CD14-positive monocyte (primary cell): ENCODE measurements at regions not wholly inside any gene's neighbourhood (a gene's known extent, or its start where the extent isn't known, plus 50 kb on each side); places are given as distances from the start of the nearest gene placed in this dataset.

ENCODE experiments used
- DNase-seq, 3 donors: peaks; one replicate each; pipeline ENCODE4 v3.0.0-alpha.2; 2011 to 2022
- H2AFZ ChIP-seq: 2 replicates; pipeline ENCODE4 v1.6.0; 2012; ENCODE audit warnings: mild to moderate bottlenecking, low read depth, low read length, inconsistent platforms; ENCODE audit not compliant: insufficient read depth, poor library complexity, severe bottlenecking
- H3K27ac ChIP-seq, 2 donors: 1 replicate in 1 of 2; 2 replicates in 1 of 2; pipeline ENCODE4 v1.5.1; 2012 to 2013; ENCODE audit warnings: low read length in 2 of 2, control low read depth in 1 of 2, inconsistent platforms in 1 of 2, low read depth in 1 of 2, mild to moderate bottlenecking in 1 of 2
- H3K27me3 ChIP-seq, 2 donors: one replicate each; pipeline versions ENCODE4 v1.6.0 to v1.6.1; 2011 to 2013; ENCODE audit warnings: low read length in 2 of 2; ENCODE audit not compliant: control insufficient read depth in 2 of 2, insufficient read depth in 2 of 2
- H3K36me3 ChIP-seq, 2 donors: replicated peaks in 1 of 2; 1 replicate in 1 of 2; 2 replicates in 1 of 2; pipeline versions ENCODE4 v1.5.1 to v1.6.1; 2012 to 2013; ENCODE audit warnings: low read length in 2 of 2, control low read depth in 1 of 2, inconsistent platforms in 1 of 2, mild to moderate bottlenecking in 1 of 2; ENCODE audit not compliant: insufficient read depth in 2 of 2, control insufficient read depth in 1 of 2
- H3K4me1 ChIP-seq, 2 donors: 1 replicate in 1 of 2; 2 replicates in 1 of 2; pipeline versions ENCODE4 v1.5.1 to v1.6.1; 2012 to 2013; ENCODE audit warnings: low read length in 2 of 2, control low read depth in 1 of 2, inconsistent platforms in 1 of 2, mild to moderate bottlenecking in 1 of 2, moderate library complexity in 1 of 2; ENCODE audit not compliant: insufficient read depth in 2 of 2, control insufficient read depth in 1 of 2
- H3K4me2 ChIP-seq: replicated peaks from 2 replicates; pipeline ENCODE3; 2012; ENCODE audit warnings: low read length, moderate library complexity, mild to moderate bottlenecking; ENCODE audit not compliant: poor library complexity, severe bottlenecking; ENCODE audit errors: extremely low read depth
- H3K4me3 ChIP-seq, 3 experiments: fragments of 200-600 bp in 1 of 3; sonication (generic) in 1 of 3; replicated peaks in 1 of 3; 1 replicate in 2 of 3; 2 replicates in 1 of 3; pipeline ENCODE4 v1.5.1; 2011 to 2013; ENCODE audit warnings: low read length in 3 of 3, mild to moderate bottlenecking in 3 of 3, control low read depth in 2 of 3, low read depth in 2 of 3, inconsistent platforms in 1 of 3, moderate library complexity in 1 of 3
- H3K79me2 ChIP-seq: 2 replicates; pipeline ENCODE4 v1.6.0; 2012; ENCODE audit warnings: mild to moderate bottlenecking, control low read depth, inconsistent platforms, low read length, moderate library complexity; ENCODE audit not compliant: insufficient read depth
- H3K9ac ChIP-seq: 2 replicates; pipeline ENCODE4 v1.6.0; 2017; ENCODE audit warnings: low read length, mild to moderate bottlenecking; ENCODE audit not compliant: insufficient read depth, poor library complexity, severe bottlenecking
- H3K9me3 ChIP-seq, 2 donors: replicated peaks in 1 of 2; 1 replicate in 1 of 2; 2 replicates in 1 of 2; pipeline versions ENCODE4 v1.5.1 to v1.6.1; 2012 to 2013; ENCODE audit warnings: low read length in 2 of 2, control low read depth in 1 of 2; ENCODE audit not compliant: control insufficient read depth in 1 of 2, insufficient read depth in 1 of 2
- H4K20me1 ChIP-seq: 2 replicates; pipeline ENCODE4 v1.6.0; 2012; ENCODE audit warnings: mild to moderate bottlenecking, low read length, control low read depth, moderate library complexity; ENCODE audit not compliant: insufficient read depth
- H3K27ac Mint-ChIP-seq, 7 donors: one replicate each; pipeline ENCODE4 v1.8.0; 2020; ENCODE audit warnings: mild to moderate bottlenecking in 7 of 7, mixed read lengths in 7 of 7, moderate library complexity in 6 of 7, inconsistent platforms in 2 of 7
- H3K27me3 Mint-ChIP-seq, 3 donors: one replicate each; pipeline ENCODE4 v1.8.0; 2021 to 2022; ENCODE audit warnings: low read depth in 3 of 3, mild to moderate bottlenecking in 3 of 3, mixed read lengths in 3 of 3, moderate library complexity in 3 of 3, inconsistent platforms in 1 of 3
- H3K36me3 Mint-ChIP-seq, 2 donors: one replicate each; pipeline ENCODE4 v1.8.0; 2020; ENCODE audit warnings: mixed read lengths in 2 of 2, inconsistent platforms in 1 of 2, mild to moderate bottlenecking in 1 of 2
- H3K4me1 Mint-ChIP-seq: one replicate; pipeline ENCODE4 v1.8.0; 2020; ENCODE audit warnings: mild to moderate bottlenecking, mixed read lengths
- H3K4me3 Mint-ChIP-seq, 2 donors: one replicate each; pipeline ENCODE4 v1.8.0; 2020; ENCODE audit warnings: mild to moderate bottlenecking in 2 of 2, mixed read lengths in 2 of 2, moderate library complexity in 1 of 2
- H3K9me3 Mint-ChIP-seq, 7 donors: one replicate each; pipeline ENCODE4 v1.8.0; 2020 to 2022; ENCODE audit warnings: mixed read lengths in 7 of 7, mild to moderate bottlenecking in 6 of 7, moderate library complexity in 6 of 7, inconsistent platforms in 2 of 7
- WGBS: methylation state at CpG from one replicate; pipeline ENCODE4 v1.1.5; 2013; ENCODE audit warnings: missing lambda C conversion rate; ENCODE audit not compliant: insufficient coverage; 5-methylcytosine and 5-hydroxymethylcytosine counted together
- intact Hi-C, 2 donors: fragments of 100-400 bp; cut with micrococcal nuclease; formaldehyde crosslinking; loops; one replicate each; pipeline versions ENCODE4 v1.15.0 to v1.15.1; 2023
- TF ChIP-seq, protein P1 (sequence below): fragments of 200-600 bp; IDR thresholded peaks from one replicate; pipeline ENCODE4 v1.8.0; 2022; ENCODE audit warnings: antibody characterized with exemption, mild to moderate bottlenecking

DNA sequence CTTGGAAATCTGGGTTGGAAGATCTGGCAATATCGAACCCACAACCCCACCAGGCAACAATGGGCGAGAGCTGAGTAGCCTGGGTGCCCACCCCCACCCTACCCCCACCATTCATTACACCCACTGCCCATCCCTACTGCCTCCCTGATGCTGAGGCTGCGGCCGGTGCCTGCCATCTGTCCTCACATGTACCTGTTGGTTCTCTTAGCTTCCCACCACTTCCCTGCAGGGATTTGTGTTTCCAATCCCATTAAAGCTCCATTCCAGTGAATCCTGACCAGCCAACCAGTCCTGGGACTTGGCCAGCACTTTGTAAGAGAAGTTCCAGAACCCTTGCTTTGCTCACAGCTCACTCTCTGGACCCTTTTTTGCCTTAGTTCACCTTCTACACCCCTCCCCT lies 163.0 kb upstream of the SH3BP4 start:
- Mint-ChIP-seq H3K27ac (no peak overlapping the region), H3K36me3 (no peaks in the 10 kb centered on the region), H3K4me1 (no peaks in the 10 kb centered on the region), H3K4me3 (no peak overlapping the region), H3K27me3 (peaks cover 2 to 5% (median 3%) of the 10 kb centered on the region in 3 donors), H3K9me3 (peaks cover 6 to 14% (median 10%) of the 10 kb centered on the region in 7 donors)
- WGBS = 79% methylated on average over 4 of the region's 4 CpGs
- H3K36me3 ChIP-seq = no peaks in the 10 kb centered on the region
- H4K20me1 ChIP-seq = no peaks in the 10 kb centered on the region
- peaks cover 0 to 10% of the 10 kb centered on the region in 2 donors for H3K9me3 ChIP-seq
- H3K4me2 ChIP-seq = no peak overlapping the region
- TF ChIP-seq, protein P1, sequence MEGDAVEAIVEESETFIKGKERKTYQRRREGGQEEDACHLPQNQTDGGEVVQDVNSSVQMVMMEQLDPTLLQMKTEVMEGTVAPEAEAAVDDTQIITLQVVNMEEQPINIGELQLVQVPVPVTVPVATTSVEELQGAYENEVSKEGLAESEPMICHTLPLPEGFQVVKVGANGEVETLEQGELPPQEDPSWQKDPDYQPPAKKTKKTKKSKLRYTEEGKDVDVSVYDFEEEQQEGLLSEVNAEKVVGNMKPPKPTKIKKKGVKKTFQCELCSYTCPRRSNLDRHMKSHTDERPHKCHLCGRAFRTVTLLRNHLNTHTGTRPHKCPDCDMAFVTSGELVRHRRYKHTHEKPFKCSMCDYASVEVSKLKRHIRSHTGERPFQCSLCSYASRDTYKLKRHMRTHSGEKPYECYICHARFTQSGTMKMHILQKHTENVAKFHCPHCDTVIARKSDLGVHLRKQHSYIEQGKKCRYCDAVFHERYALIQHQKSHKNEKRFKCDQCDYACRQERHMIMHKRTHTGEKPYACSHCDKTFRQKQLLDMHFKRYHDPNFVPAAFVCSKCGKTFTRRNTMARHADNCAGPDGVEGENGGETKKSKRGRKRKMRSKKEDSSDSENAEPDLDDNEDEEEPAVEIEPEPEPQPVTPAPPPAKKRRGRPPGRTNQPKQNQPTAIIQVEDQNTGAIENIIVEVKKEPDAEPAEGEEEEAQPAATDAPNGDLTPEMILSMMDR = no peak
- no peak for DNase-seq
- no peak overlapping the region for H3K4me3 ChIP-seq
- H2AFZ ChIP-seq = no peak overlapping the region
- H3K27me3 ChIP-seq = no peaks in the 10 kb centered on the region
- intact Hi-C loops = no loop called here
- no peak overlapping the region for H3K9ac ChIP-seq
- no peaks in the 10 kb centered on the region for H3K79me2 ChIP-seq
- no peak overlapping the region for H3K27ac ChIP-seq
- no peaks in the 10 kb centered on the region for H3K4me1 ChIP-seq

DNA sequence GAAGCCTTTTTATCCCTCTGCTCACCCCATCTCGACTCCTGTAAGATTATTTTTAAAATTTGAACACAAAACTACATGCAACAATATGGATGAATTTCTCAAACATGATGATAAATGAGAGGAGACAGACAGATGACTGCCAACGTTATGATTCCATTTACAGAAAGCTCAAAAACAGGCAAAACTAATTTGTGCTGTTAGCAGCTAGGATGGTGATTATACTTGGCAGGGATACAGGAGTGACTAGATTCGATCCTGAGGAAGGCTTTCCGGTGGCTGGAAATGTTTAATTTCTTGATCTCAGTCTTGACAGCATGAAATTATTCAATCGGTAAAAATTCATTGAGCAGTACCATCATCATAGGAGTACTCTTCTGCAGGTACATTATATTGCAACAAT lies 163.4 kb upstream of the SH3BP4 start:
- no peak overlapping the region for H3K4me3 Mint-ChIP-seq
- H3K4me2 ChIP-seq = no peak overlapping the region
- H4K20me1 ChIP-seq = no peaks in the 10 kb centered on the region
- H2AFZ ChIP-seq = no peak overlapping the region
- WGBS = 100% methylated on average over 3 of the region's 5 CpGs
- H3K79me2 ChIP-seq = no peaks in the 10 kb centered on the region
- DNase-seq = no peak
- H3K27ac ChIP-seq = no peak overlapping the region
- H3K9ac ChIP-seq = no peak overlapping the region
- H3K9me3 Mint-ChIP-seq = peaks cover 9 to 18% (median 13%) of the 10 kb centered on the region in 7 donors
- no peak overlapping the region for H3K27ac Mint-ChIP-seq
- TF ChIP-seq, protein P1 = no peak
- H3K4me1 Mint-ChIP-seq = no peaks in the 10 kb centered on the region
- intact Hi-C loops = no loop called here
- no peaks in the 10 kb centered on the region for H3K36me3 Mint-ChIP-seq
- no peaks in the 10 kb centered on the region for H3K36me3 ChIP-seq
- H3K4me1 ChIP-seq = no peaks in the 10 kb centered on the region
- peaks cover 2 to 5% (median 3%) of the 10 kb centered on the region in 3 donors for H3K27me3 Mint-ChIP-seq
- H3K4me3 ChIP-seq = no peak overlapping the region
- H3K9me3 ChIP-seq = peaks cover 0 to 10% of the 10 kb centered on the region in 2 donors
- no peaks in the 10 kb centered on the region for H3K27me3 ChIP-seq
